CD4-positive, alpha-beta memory T cell (primary cell): ENCODE measurements at regions not wholly inside any gene's neighbourhood (a gene's known extent, or its start where the extent isn't known, plus 50 kb on each side); places are given as distances from the start of the nearest gene placed in this dataset.

ENCODE experiments used
- CTCF ChIA-PET: fragments of 350-600 bp; sonication (Branson Sonifier 250); formaldehyde crosslinking; loops from one replicate; lab custom pipeline; 2021; ENCODE audit warnings: inconsistent platforms; ENCODE audit not compliant: partially characterized antibody; lab: Charles Lee
- POLR2A ChIA-PET: fragments of 350-600 bp; sonication (Branson Sonifier 250); formaldehyde crosslinking; loops from one replicate; lab custom pipeline; 2021; ENCODE audit not compliant: partially characterized antibody; lab: Charles Lee
- DNase-seq, 5 donors: peaks; one replicate each; pipeline versions ENCODE4 v3.0.0 to v3.0.0-alpha.2; 2020 to 2022; ENCODE audit warnings: mixed read lengths in 1 of 5
- H3K27ac ChIP-seq: one replicate; pipeline ENCODE4 v1.7.0; 2013; ENCODE audit warnings: low read depth, low read length
- H3K27me3 ChIP-seq: 2 replicates; pipeline ENCODE4 v1.7.0; 2013; ENCODE audit warnings: mild to moderate bottlenecking, low read length, moderate library complexity; ENCODE audit not compliant: insufficient read depth
- H3K36me3 ChIP-seq: 2 replicates; pipeline ENCODE4 v1.7.0; 2013; ENCODE audit warnings: mild to moderate bottlenecking, low read length, moderate library complexity; ENCODE audit not compliant: insufficient read depth
- H3K4me1 ChIP-seq: 2 replicates; pipeline ENCODE4 v1.7.0; 2013; ENCODE audit warnings: mild to moderate bottlenecking, low read length, moderate library complexity; ENCODE audit not compliant: insufficient read depth
- H3K4me3 ChIP-seq, 2 donors: one replicate each; pipeline ENCODE4 v1.7.0; 2013; ENCODE audit warnings: low read length in 2 of 2, mild to moderate bottlenecking in 1 of 2
- H3K9me3 ChIP-seq, 2 donors: one replicate each; pipeline ENCODE4 v1.7.0; 2013; ENCODE audit warnings: low read length in 2 of 2, control low read depth in 1 of 2; ENCODE audit not compliant: control insufficient read depth in 1 of 2
- H3K27ac Mint-ChIP-seq, 7 donors: one replicate each; pipeline ENCODE4 v1.8.0; 2020 to 2021; ENCODE audit warnings: mixed read lengths in 7 of 7, mild to moderate bottlenecking in 6 of 7, inconsistent platforms in 3 of 7, moderate library complexity in 3 of 7
- H3K27me3 Mint-ChIP-seq, 2 donors: one replicate each; pipeline ENCODE4 v1.8.0; 2020 to 2021; ENCODE audit warnings: mixed read lengths in 2 of 2
- H3K36me3 Mint-ChIP-seq, 2 donors: one replicate each; pipeline ENCODE4 v1.8.0; 2020 to 2021; ENCODE audit warnings: mixed read lengths in 2 of 2, inconsistent platforms in 1 of 2, mild to moderate bottlenecking in 1 of 2
- H3K4me1 Mint-ChIP-seq, 4 donors: one replicate each; pipeline ENCODE4 v1.8.0; 2020 to 2021; ENCODE audit warnings: mixed read lengths in 4 of 4, mild to moderate bottlenecking in 1 of 4
- H3K4me3 Mint-ChIP-seq, 8 donors: one replicate each; pipeline ENCODE4 v1.8.0; 2020 to 2021; ENCODE audit warnings: mixed read lengths in 8 of 8, mild to moderate bottlenecking in 7 of 8, moderate library complexity in 6 of 8, inconsistent platforms in 3 of 8
- H3K9me3 Mint-ChIP-seq, 8 donors: one replicate each; pipeline ENCODE4 v1.8.0; 2020 to 2021; ENCODE audit warnings: mixed read lengths in 8 of 8, mild to moderate bottlenecking in 5 of 8, inconsistent platforms in 3 of 8, moderate library complexity in 1 of 8
- intact Hi-C: fragments of 100-400 bp; cut with micrococcal nuclease; formaldehyde crosslinking; loops from one replicate; pipeline ENCODE4 v1.15.1; 2023

DNA sequence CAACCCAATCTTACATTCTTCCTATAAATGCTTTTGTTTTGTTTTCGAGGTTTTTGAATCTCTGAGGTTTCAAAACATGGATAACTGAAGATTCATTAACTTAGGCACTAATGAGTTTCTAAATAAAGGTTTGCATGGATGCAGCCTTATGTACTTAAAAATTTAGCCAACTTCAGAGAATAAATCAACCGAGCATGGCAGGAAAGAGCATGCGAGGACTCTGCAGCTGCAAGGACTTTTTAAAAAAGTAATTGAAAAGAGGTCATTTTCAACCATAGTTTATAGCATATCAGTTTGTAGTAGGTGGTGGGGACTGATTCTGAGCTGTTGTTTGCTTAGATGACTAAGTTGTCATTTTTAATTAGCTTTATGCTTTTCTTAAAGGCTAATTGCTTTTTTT is 567.0 kb upstream of the ZEB2 start:
- Mint-ChIP-seq H3K9me3 (peaks cover 0 to 3% (median 0%) of the 10 kb centered on the region in 8 donors), H3K36me3 (no peaks in the 10 kb centered on the region), H3K4me1 (no peaks in the 10 kb centered on the region), H3K27me3 (no peaks in the 10 kb centered on the region), H3K4me3 (no peak overlapping the region), H3K27ac (no peak overlapping the region)
- ChIA-PET CTCF (no interaction called here), POLR2A (no interaction called here)
- no peaks in the 10 kb centered on the region for H3K36me3 ChIP-seq
- no peaks in the 10 kb centered on the region for H3K4me1 ChIP-seq
- H3K27ac ChIP-seq: no peak overlapping the region
- H3K9me3 ChIP-seq: no peaks in the 10 kb centered on the region
- no peak overlapping the region for H3K4me3 ChIP-seq
- H3K27me3 ChIP-seq: no peaks in the 10 kb centered on the region
- intact Hi-C loops: no loop called here
- no peak for DNase-seq

DNA sequence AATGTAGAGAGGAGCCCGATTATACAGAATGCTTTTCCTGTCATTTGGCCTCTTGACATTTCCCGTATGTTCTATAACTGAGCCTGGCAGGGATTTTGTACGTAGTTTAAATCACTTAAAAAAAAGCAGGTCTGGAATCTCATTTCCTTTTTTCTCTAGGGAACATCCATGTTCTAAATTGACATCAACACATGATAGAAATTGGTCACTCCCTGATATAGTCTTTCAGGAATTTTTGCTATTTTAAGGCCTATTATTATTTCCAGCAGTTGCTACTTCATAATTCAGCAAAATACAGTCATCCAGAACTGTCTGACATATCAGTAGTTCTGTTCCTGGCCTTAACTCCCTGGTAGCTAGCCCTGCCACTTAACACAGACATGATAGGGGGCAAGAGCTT is 565.7 kb upstream of the ZEB2 start:
- POLR2A ChIA-PET: no interaction called here
- CTCF ChIA-PET: no interaction called here
- Histone ChIP-seq H3K27ac (no peak overlapping the region), H3K9me3 (no peaks in the 10 kb centered on the region), H3K27me3 (no peaks in the 10 kb centered on the region), H3K4me3 (no peak overlapping the region), H3K36me3 (no peaks in the 10 kb centered on the region), H3K4me1 (no peaks in the 10 kb centered on the region)
- Mint-ChIP-seq H3K27me3 (no peaks in the 10 kb centered on the region), H3K36me3 (no peaks in the 10 kb centered on the region), H3K9me3 (peaks cover 0 to 3% (median 0%) of the 10 kb centered on the region in 8 donors), H3K27ac (no peak overlapping the region), H3K4me1 (no peaks in the 10 kb centered on the region), H3K4me3 (no peak overlapping the region)
- intact Hi-C loops: no loop called here
- DNase-seq: no peak

DNA sequence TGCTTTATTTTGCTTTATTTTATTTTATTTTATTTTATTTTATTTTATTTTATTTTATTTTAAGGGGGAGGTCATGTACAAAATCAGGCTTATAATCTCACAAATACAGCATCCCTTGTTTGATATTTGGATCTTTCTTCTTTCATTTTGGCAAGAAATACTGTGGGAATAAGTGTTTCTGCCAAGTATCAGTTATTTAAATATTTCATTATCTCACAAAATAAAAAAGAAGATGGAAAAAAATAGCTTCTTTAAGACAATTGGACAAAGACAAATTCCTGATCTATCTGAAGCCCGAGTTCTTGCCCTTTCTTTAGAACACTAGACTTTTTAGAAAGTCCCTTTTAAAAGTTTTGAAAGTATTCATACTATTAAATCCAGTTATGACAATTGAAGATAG is 560.5 kb upstream of the ZEB2 start:
- no peaks in the 10 kb centered on the region for H3K36me3 ChIP-seq
- H3K27ac ChIP-seq: no peak overlapping the region
- Mint-ChIP-seq H3K27ac (no peak overlapping the region), H3K4me1 (no peaks in the 10 kb centered on the region), H3K4me3 (no peak overlapping the region), H3K9me3 (peaks cover 0 to 3% (median 0%) of the 10 kb centered on the region in 8 donors), H3K36me3 (no peaks in the 10 kb centered on the region), H3K27me3 (no peaks in the 10 kb centered on the region)
- intact Hi-C loops: no loop called here
- H3K27me3 ChIP-seq: no peaks in the 10 kb centered on the region
- H3K4me3 ChIP-seq: no peak overlapping the region
- H3K4me1 ChIP-seq: no peaks in the 10 kb centered on the region
- POLR2A ChIA-PET: no interaction called here
- H3K9me3 ChIP-seq: no peaks in the 10 kb centered on the region
- no peak for DNase-seq
- CTCF ChIA-PET: no interaction called here

DNA sequence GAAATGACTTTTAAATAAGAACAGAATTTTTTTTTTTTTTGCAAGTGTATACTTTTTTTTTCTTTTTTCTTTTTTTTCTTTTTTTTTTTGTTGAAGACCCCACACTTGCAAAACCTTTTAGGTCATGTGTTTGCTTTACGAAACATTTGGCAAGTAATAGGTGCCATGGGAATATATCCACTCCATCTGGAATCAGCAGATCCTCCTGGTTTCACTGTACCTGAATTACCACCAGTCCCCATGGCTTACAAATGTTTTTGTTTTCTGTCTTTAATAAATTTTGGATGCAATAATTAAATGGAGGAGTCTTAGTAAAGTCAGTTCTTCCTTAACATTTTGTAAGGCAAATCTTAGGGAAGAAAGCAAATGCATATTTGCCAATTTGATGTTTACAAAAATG is 559.7 kb upstream of the ZEB2 start:
- intact Hi-C loops: no loop called here
- POLR2A ChIA-PET: no interaction called here
- H3K27ac Mint-ChIP-seq: no peak overlapping the region
- no peaks in the 10 kb centered on the region for H3K4me1 Mint-ChIP-seq
- Histone ChIP-seq H3K4me3 (no peak overlapping the region), H3K36me3 (no peaks in the 10 kb centered on the region), H3K4me1 (no peaks in the 10 kb centered on the region), H3K27ac (no peak overlapping the region), H3K27me3 (no peaks in the 10 kb centered on the region), H3K9me3 (no peaks in the 10 kb centered on the region)
- H3K9me3 Mint-ChIP-seq: peaks cover 0 to 3% (median 0%) of the 10 kb centered on the region in 8 donors
- no peaks in the 10 kb centered on the region for H3K36me3 Mint-ChIP-seq
- DNase-seq: no peak
- CTCF ChIA-PET: no interaction called here
- no peaks in the 10 kb centered on the region for H3K27me3 Mint-ChIP-seq
- H3K4me3 Mint-ChIP-seq: no peak overlapping the region

- Histone ChIP-seq H3K9me3 (no peaks in the 10 kb centered on the region), H3K4me3 (no peak overlapping the region), H3K4me1 (no peaks in the 10 kb centered on the region), H3K27ac (no peak overlapping the region), H3K36me3 (no peaks in the 10 kb centered on the region), H3K27me3 (no peaks in the 10 kb centered on the region)
- no peak for DNase-seq
- POLR2A ChIA-PET: no interaction called here
- CTCF ChIA-PET: no interaction called here
- H3K9me3 Mint-ChIP-seq: peaks cover 0 to 3% (median 0%) of the 10 kb centered on the region in 8 donors
- no peaks in the 10 kb centered on the region for H3K36me3 Mint-ChIP-seq
- no peak overlapping the region for H3K4me3 Mint-ChIP-seq
- intact Hi-C loops: no loop called here
- no peaks in the 10 kb centered on the region for H3K27me3 Mint-ChIP-seq
- no peak overlapping the region for H3K27ac Mint-ChIP-seq
- H3K4me1 Mint-ChIP-seq: no peaks in the 10 kb centered on the region
Measured at GRCh38 chr2:145078923-145079322, 559.0 kb upstream of the ZEB2 start.

DNA sequence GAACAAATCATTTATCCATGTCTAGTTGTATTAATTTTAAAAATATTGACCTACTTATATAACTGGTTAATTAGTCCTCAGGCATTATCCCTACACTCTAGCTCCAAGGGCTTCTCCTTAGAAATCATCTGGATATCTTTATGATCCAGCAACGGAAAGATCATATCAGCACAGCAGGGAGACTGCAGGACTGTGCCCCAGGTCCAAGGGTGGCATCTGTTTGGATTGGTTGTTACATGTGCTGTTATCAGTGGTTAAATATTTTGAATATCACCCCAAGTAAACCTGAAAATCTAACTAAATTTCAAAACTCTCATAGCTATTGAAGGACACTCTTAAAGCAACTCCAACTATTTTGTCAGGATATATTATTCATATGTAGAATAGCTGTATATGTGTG is 556.2 kb upstream of the ZEB2 start:
- Histone ChIP-seq H3K27ac (no peak overlapping the region), H3K4me1 (no peaks in the 10 kb centered on the region), H3K27me3 (no peaks in the 10 kb centered on the region), H3K9me3 (no peaks in the 10 kb centered on the region), H3K36me3 (no peaks in the 10 kb centered on the region), H3K4me3 (no peak overlapping the region)
- no peak overlapping the region for H3K27ac Mint-ChIP-seq
- no peaks in the 10 kb centered on the region for H3K27me3 Mint-ChIP-seq
- peaks cover 0 to 3% (median 0%) of the 10 kb centered on the region in 8 donors for H3K9me3 Mint-ChIP-seq
- H3K4me3 Mint-ChIP-seq: no peak overlapping the region
- no peaks in the 10 kb centered on the region for H3K4me1 Mint-ChIP-seq
- ChIA-PET CTCF (no interaction called here), POLR2A (no interaction called here)
- DNase-seq: no peak
- intact Hi-C loops: no loop called here
- H3K36me3 Mint-ChIP-seq: no peaks in the 10 kb centered on the region

GRCh38 chr2:145075454-145076062 is 555.6 kb upstream of the ZEB2 start:
- no peaks in the 10 kb centered on the region for H3K4me1 ChIP-seq
- DNase-seq: no peak
- Mint-ChIP-seq H3K9me3 (peaks cover 0 to 3% (median 0%) of the 10 kb centered on the region in 8 donors), H3K27me3 (no peaks in the 10 kb centered on the region), H3K4me3 (no peak overlapping the region), H3K36me3 (no peaks in the 10 kb centered on the region), H3K27ac (no peak overlapping the region), H3K4me1 (no peaks in the 10 kb centered on the region)
- H3K36me3 ChIP-seq: no peaks in the 10 kb centered on the region
- CTCF ChIA-PET: no interaction called here
- H3K27me3 ChIP-seq: no peaks in the 10 kb centered on the region
- H3K9me3 ChIP-seq: no peaks in the 10 kb centered on the region
- intact Hi-C loops: no loop called here
- H3K27ac ChIP-seq: no peak overlapping the region
- no peak overlapping the region for H3K4me3 ChIP-seq
- POLR2A ChIA-PET: no interaction called here

- Histone ChIP-seq H3K27ac (no peak overlapping the region), H3K4me3 (no peak overlapping the region), H3K4me1 (no peaks in the 10 kb centered on the region), H3K36me3 (no peaks in the 10 kb centered on the region), H3K27me3 (no peaks in the 10 kb centered on the region), H3K9me3 (no peaks in the 10 kb centered on the region)
- intact Hi-C loops: no loop called here
- Mint-ChIP-seq H3K9me3 (peaks cover 0 to 3% (median 0%) of the 10 kb centered on the region in 8 donors), H3K4me1 (no peaks in the 10 kb centered on the region), H3K27ac (no peak overlapping the region), H3K36me3 (no peaks in the 10 kb centered on the region), H3K4me3 (no peak overlapping the region), H3K27me3 (no peaks in the 10 kb centered on the region)
- POLR2A ChIA-PET: no interaction called here
- DNase-seq: no peak
- CTCF ChIA-PET: no interaction called here
Measured at GRCh38 chr2:145070703-145071102, 550.8 kb upstream of the ZEB2 start.
